Rectal smooth muscle tissue (tissue), 1 donor: ENCODE measurements at regions not wholly inside any gene's neighbourhood (a gene's known extent, or its start where the extent isn't known, plus 50 kb on each side); places are given as distances from the start of the nearest gene placed in this dataset.
"Not testable (repeated sequence)": the region's sequence is repeated elsewhere in the genome, so short reads cannot be mapped to it uniquely, and the experiment has no call there.

ENCODE experiments used
- H3K27ac ChIP-seq: one replicate; pipeline ENCODE4 v1.7.0; 2013; ENCODE audit warnings: low read depth, low read length, inconsistent platforms
- H3K27me3 ChIP-seq: one replicate; pipeline ENCODE4 v1.7.0; 2013; ENCODE audit warnings: low read length; ENCODE audit not compliant: control insufficient read depth, insufficient read depth
- H3K36me3 ChIP-seq: one replicate; pipeline ENCODE4 v1.7.0; 2013; ENCODE audit warnings: low read length; ENCODE audit not compliant: control insufficient read depth, insufficient read depth
- H3K4me1 ChIP-seq: one replicate; pipeline ENCODE4 v1.7.0; 2013; ENCODE audit warnings: low read length; ENCODE audit not compliant: control insufficient read depth, insufficient read depth
- H3K4me3 ChIP-seq: one replicate; pipeline ENCODE4 v1.7.0; 2013; ENCODE audit warnings: low read length
- H3K9ac ChIP-seq: one replicate; pipeline ENCODE4 v1.7.0; 2013; ENCODE audit warnings: low read length

DNA sequence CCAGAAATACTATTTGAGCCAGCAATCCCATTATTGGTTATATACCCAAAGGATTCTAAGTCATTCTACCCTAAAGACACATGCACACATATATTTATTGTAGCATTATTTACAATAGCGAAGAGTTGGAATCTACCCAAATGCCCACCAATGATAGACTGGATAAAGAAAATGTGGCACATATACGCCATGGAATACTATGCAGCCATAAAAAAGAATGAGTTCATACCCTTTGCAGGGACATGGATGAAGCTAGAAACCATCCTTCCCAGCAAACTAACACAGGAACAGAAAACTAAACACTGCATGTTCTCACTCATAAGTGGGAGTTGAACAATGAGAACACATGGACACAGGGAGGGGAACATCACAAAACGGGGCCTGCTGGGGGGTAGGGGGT is 125.5 kb upstream of the EPB41L4A start:
- H3K9ac ChIP-seq, H3K27ac ChIP-seq, H3K4me1 ChIP-seq, H3K27me3 ChIP-seq, H3K36me3 ChIP-seq, H3K4me3 ChIP-seq: not testable (repeated sequence)

DNA sequence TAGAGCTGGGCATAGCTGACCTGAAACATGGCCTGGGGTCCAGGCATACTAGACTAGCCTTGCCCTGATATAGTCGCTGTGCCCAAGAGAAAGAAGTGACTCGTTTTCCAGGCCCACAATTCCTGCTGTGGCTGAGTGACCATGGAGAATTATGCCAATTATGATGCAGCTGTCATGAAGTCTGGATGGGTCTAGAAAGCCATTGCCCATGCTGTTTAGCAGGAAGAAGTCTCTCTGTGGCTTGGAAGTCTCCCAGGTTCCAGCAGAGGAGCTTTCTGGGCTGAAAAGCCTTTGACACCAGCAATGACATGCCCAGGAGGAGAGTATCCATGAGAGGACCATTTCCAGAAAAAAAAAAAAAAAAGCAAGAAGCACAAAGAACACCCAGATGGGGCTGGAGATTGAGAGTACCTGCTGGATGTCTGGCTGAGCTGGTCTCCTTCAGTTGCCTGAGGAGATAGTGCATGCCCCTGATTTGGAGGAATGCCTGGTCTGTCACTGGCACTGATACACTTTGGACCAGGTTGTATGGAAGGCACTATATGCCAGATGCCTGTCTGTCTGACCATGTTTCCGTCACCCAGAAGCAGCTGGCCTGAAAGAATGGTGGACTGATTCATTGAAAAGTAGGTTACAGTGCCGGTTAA is 128.0 kb upstream of the EPB41L4A start:
- H3K36me3 ChIP-seq: no peaks in the 10 kb centered on the region
- H3K4me3 ChIP-seq: no peak overlapping the region
- H3K9ac ChIP-seq: no peak overlapping the region
- no peak overlapping the region for H3K27ac ChIP-seq
- H3K4me1 ChIP-seq: no peaks in the 10 kb centered on the region
- no peaks in the 10 kb centered on the region for H3K27me3 ChIP-seq

GRCh38 chr5:112548246-112548881 is 129.3 kb upstream of the EPB41L4A start:
- Histone ChIP-seq H3K9ac (no peak overlapping the region), H3K4me1 (no peaks in the 10 kb centered on the region), H3K27ac (no peak overlapping the region), H3K4me3 (no peak overlapping the region), H3K36me3 (no peaks in the 10 kb centered on the region), H3K27me3 (no peaks in the 10 kb centered on the region)

DNA sequence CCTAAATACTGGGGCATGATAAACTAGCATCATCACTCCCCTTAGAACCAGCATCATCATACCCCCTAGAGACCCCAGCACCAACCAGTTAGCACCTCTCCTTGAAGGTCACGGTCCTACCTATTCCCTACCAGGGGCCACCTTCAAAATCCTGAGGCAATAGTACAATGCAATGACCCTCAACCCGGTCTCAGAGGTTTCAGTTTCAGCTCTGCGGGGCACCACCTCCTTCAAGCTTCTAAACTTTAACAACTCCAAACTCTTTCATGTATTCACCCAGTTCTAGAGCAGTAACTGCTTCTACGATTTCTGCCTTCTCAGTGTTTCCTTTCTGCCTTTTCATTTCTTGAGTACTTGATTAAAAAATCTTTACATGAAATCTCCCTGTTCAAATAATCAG is 130.1 kb upstream of the EPB41L4A start:
- Histone ChIP-seq H3K27ac (no peak overlapping the region), H3K9ac (no peak overlapping the region), H3K4me1 (no peaks in the 10 kb centered on the region), H3K4me3 (no peak overlapping the region), H3K36me3 (no peaks in the 10 kb centered on the region), H3K27me3 (no peaks in the 10 kb centered on the region)

- Histone ChIP-seq H3K9ac (no peak overlapping the region), H3K4me1 (no peaks in the 10 kb centered on the region), H3K27me3 (no peaks in the 10 kb centered on the region), H3K27ac (no peak overlapping the region), H3K36me3 (no peaks in the 10 kb centered on the region), H3K4me3 (no peak overlapping the region)
These were observed 130.6 kb upstream of the EPB41L4A start for GRCh38 chr5:112549605-112550166.

- Histone ChIP-seq H3K4me3 (no peak overlapping the region), H3K27ac (no peak overlapping the region), H3K9ac (no peak overlapping the region), H3K4me1 (no peaks in the 10 kb centered on the region), H3K27me3 (no peaks in the 10 kb centered on the region), H3K36me3 (no peaks in the 10 kb centered on the region)
These were observed 132.4 kb upstream of the EPB41L4A start for GRCh38 chr5:112551419-112552032.

GRCh38 chr5:112552216-112552615 is 133.1 kb upstream of the EPB41L4A start:
- no peaks in the 10 kb centered on the region for H3K4me1 ChIP-seq
- H3K4me3 ChIP-seq: no peak overlapping the region
- no peak overlapping the region for H3K9ac ChIP-seq
- H3K27ac ChIP-seq: no peak overlapping the region
- no peaks in the 10 kb centered on the region for H3K27me3 ChIP-seq
- H3K36me3 ChIP-seq: no peaks in the 10 kb centered on the region

GRCh38 chr5:112552791-112553190 is 133.7 kb upstream of the EPB41L4A start:
- no peaks in the 10 kb centered on the region for H3K4me1 ChIP-seq
- H3K4me3 ChIP-seq: no peak overlapping the region
- H3K27ac ChIP-seq: no peak overlapping the region
- H3K27me3 ChIP-seq: no peaks in the 10 kb centered on the region
- H3K9ac ChIP-seq: no peak overlapping the region
- no peaks in the 10 kb centered on the region for H3K36me3 ChIP-seq

GRCh38 chr5:112554101-112554977 is 135.3 kb upstream of the EPB41L4A start:
- H3K4me3 ChIP-seq: no peak overlapping the region

DNA sequence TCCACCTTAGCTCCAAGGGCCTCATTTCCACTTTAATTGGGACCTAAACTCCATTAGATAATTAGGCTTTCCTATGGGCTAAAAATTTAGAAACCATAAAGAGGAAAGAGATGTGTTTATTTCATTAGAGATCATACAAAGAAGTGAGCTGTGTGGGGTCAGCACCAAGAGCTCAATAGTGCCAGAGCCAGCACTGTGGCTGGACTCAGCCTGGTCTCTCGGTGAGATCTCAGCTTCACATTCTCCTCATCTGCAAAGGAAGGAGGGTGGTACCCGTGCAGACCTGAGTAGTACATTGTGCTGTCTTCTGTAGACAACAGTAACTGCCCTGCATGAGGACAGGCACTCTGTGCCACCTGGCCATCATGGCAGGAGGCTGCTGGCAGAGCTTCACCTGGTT is 136.1 kb upstream of the EPB41L4A start:
- no peaks in the 10 kb centered on the region for H3K4me1 ChIP-seq
- no peaks in the 10 kb centered on the region for H3K36me3 ChIP-seq
- H3K27ac ChIP-seq: no peak overlapping the region
- H3K27me3 ChIP-seq: no peaks in the 10 kb centered on the region
- H3K4me3 ChIP-seq: no peak overlapping the region
- H3K9ac ChIP-seq: no peak overlapping the region

More at GRCh38 chr5:112554101-112554977, 135.3 kb upstream of the EPB41L4A start:
- Histone ChIP-seq H3K36me3 (no peaks in the 10 kb centered on the region), H3K27me3 (no peaks in the 10 kb centered on the region), H3K27ac (no peak overlapping the region), H3K4me1 (no peaks in the 10 kb centered on the region), H3K9ac (no peak overlapping the region)

- no peaks in the 10 kb centered on the region for H3K36me3 ChIP-seq
- no peaks in the 10 kb centered on the region for H3K27me3 ChIP-seq
- H3K4me1 ChIP-seq: no peaks in the 10 kb centered on the region
- no peak overlapping the region for H3K9ac ChIP-seq
- H3K4me3 ChIP-seq: no peak overlapping the region
- H3K27ac ChIP-seq: no peak overlapping the region
These were observed 136.6 kb upstream of the EPB41L4A start for GRCh38 chr5:112555691-112556090.

- H3K4me1 ChIP-seq, H3K27me3 ChIP-seq, H3K9ac ChIP-seq, H3K36me3 ChIP-seq, H3K4me3 ChIP-seq, H3K27ac ChIP-seq: not testable (repeated sequence)
These were observed 140.4 kb upstream of the EPB41L4A start for GRCh38 chr5:112559501-112559900.
